Motor neuron (in vitro differentiated cells): ENCODE measurements at regions not wholly inside any gene's neighbourhood (a gene's known extent, or its start where the extent isn't known, plus 50 kb on each side); places are given as distances from the start of the nearest gene placed in this dataset.
"Not testable (repeated sequence)": the region's sequence is repeated elsewhere in the genome, so short reads cannot be mapped to it uniquely, and the experiment has no call there.

Experiments used
- ATAC-seq, 8 experiments: fragments of 200-7000 bp; cut with Tn5 transposase; replicated peaks in 6 of 8; 2 replicates each; pipeline ENCODE4 v1.8.0; 2021; ENCODE audit warnings: mild to moderate bottlenecking in 8 of 8, moderate library complexity in 8 of 8
- H3K27ac ChIP-seq, 2 donors: fragments of 250-450 bp; sonication (Bioruptor Pico); 2 replicates each; pipeline ENCODE4 v1.9.0; 2021; ENCODE audit warnings: antibody characterized with exemption in 2 of 2, mild to moderate bottlenecking in 2 of 2, moderate library complexity in 1 of 2
- H3K4me1 ChIP-seq, 2 donors: fragments of 250-450 bp; sonication (Bioruptor Pico); replicated peaks in 1 of 2; 2 replicates each; pipeline ENCODE4 v1.6.1; 2021; ENCODE audit warnings: antibody characterized with exemption in 2 of 2, mild to moderate bottlenecking in 2 of 2, moderate library complexity in 1 of 2
- H3K4me3 ChIP-seq, 5 donors: fragments of 250-450 bp; sonication (Bioruptor Pico); 2 replicates each; pipeline ENCODE4 v1.9.0; 2021; ENCODE audit warnings: antibody characterized with exemption in 5 of 5, mild to moderate bottlenecking in 5 of 5, moderate library complexity in 4 of 5
- WGBS, 10 experiments: fragments of 450-650 bp; shearing (Covaris generic); methylation state at CpG; one replicate each; pipeline ENCODE4 v1.0.0; 2022; 5-methylcytosine and 5-hydroxymethylcytosine counted together
- in situ Hi-C, 9 experiments: fragments of 400-800 bp; cut with MboI; loops; one replicate each; pipeline ENCODE4 v1.15.0; 2021; ENCODE audit warnings: low sequenced_read_pairs in 9 of 9, low pct_unique_long_range_greater_than_20kb in 2 of 9; ENCODE audit not compliant: unreplicated experiment in 9 of 9

GRCh38 chr11:134938212-134938611 lies 526.2 kb upstream of the B3GAT1 start:
- Histone ChIP-seq H3K4me3 (no peak overlapping the region), H3K27ac (no peak overlapping the region), H3K4me1 (peaks cover 41 to 43% of the 10 kb centered on the region in 2 donors)
- no peak for ATAC-seq
- WGBS, 10 experiments = no CpG with 5 or more reads among the region's 1 CpG
- in situ Hi-C loops = no loop called here

GRCh38 chr11:134937193-134937592 lies 525.2 kb upstream of the B3GAT1 start:
- in situ Hi-C loops, H3K4me3 ChIP-seq, H3K27ac ChIP-seq, ATAC-seq: not testable (repeated sequence)
- H3K4me1 ChIP-seq = peaks cover 32 to 33% of the 10 kb centered on the region in 2 donors
- 57 to 100% methylated on average over 1 of the region's 14 CpGs; no CpG with 5 or more reads in 8 of the 10 experiments for WGBS, 10 experiments

GRCh38 chr11:134932761-134933160 lies 520.7 kb upstream of the B3GAT1 start:
- in situ Hi-C loops = no loop called here
- 4 to 97% (median 78%) methylated on average over 2 to 3 of the region's 3 CpGs; no CpG with 5 or more reads in 5 of the 10 experiments for WGBS, 10 experiments
- no peak for ATAC-seq
- H3K4me1 ChIP-seq = no peaks in the 10 kb centered on the region
- H3K27ac ChIP-seq = no peak overlapping the region
- H3K4me3 ChIP-seq = no peak overlapping the region

DNA sequence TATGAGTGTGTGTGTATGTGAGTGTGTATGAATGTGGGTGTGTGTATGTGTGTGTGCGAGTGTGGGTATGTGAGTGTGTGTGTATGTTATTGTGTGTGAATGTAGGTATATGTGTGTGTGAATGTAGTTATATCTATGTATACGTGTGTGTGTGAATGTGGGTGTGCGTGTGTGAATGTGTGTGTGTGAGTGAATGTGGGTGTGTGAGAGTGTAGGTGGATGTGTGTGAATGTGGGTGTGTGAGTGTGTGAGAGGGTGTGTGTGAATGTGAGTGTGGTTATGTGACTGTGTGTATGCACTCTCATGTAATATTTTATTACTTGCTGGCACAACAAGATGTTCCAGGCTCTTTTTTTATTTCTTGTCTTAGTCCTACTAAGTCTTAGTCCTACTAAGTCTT lies 513.4 kb upstream of the B3GAT1 start:
- ATAC-seq = no peak
- H3K4me1 ChIP-seq = no peaks in the 10 kb centered on the region
- in situ Hi-C loops = no loop called here
- H3K27ac ChIP-seq = no peak overlapping the region
- H3K4me3 ChIP-seq = no peak overlapping the region
- WGBS, 10 experiments = 29 to 100% (median 92%) methylated on average over 1 to 3 of the region's 3 CpGs; no CpG with 5 or more reads in 1 of the 10 experiments

- Histone ChIP-seq H3K4me3 (no peak overlapping the region), H3K4me1 (no peaks in the 10 kb centered on the region), H3K27ac (no peak overlapping the region)
- no peak for ATAC-seq
- WGBS, 10 experiments = 0 to 100% (median 92%) methylated on average over 1 to 5 of the region's 7 CpGs; no CpG with 5 or more reads in 2 of the 10 experiments
- in situ Hi-C loops = no loop called here
Observed at GRCh38 chr11:134923441-134923840, 511.4 kb upstream of the B3GAT1 start.

GRCh38 chr11:134921938-134922337 lies 509.9 kb upstream of the B3GAT1 start:
- H3K4me3 ChIP-seq = no peak overlapping the region

DNA sequence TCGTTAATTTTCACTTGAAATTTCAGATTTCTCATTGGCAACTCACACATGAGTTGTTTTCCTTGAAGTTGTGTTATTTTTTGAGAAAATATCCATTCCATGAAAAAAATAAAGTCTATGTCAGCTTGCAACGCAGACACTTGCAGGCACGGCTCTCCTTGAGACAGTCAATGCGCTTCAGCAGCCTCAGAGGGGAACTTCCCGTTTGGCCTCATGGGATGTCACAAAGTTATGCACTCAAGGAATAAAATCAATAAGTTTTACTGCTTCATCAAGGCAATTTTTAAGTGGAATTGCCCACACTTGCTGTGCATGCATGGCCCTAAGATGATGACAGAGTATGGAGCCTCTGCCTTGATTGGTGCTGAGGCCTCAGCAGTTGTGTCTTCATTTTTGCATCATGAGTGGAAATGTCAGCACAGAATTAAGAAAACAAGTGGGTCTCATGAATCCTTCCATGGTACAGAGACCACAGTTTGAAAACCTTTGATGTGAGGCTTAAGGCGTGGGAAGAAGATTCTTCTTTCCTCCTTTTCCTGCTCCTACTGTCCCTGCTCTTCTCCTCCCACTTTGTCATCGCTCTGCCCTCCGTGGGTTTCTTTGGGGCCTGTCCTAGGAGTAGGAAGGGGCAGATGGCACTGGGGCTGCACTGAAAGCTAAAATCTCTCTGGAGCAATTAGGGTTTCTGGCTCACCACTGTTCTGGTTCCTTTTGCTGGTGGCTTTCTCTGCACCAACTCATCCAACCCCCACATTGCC lies 509.0 kb upstream of the B3GAT1 start:
- no peak for ATAC-seq
- H3K4me3 ChIP-seq = no peak overlapping the region
- WGBS, 10 experiments = 7 to 100% (median 68%) methylated on average over 1 to 8 of the region's 8 CpGs
- in situ Hi-C loops = no loop called here
- H3K4me1 ChIP-seq = no peaks in the 10 kb centered on the region
- no peak overlapping the region for H3K27ac ChIP-seq

More at GRCh38 chr11:134921938-134922337, 509.9 kb upstream of the B3GAT1 start:
- 0 to 92% (median 62%) methylated on average over 1 to 3 of the region's 3 CpGs; no CpG with 5 or more reads in 4 of the 10 experiments for WGBS, 10 experiments
- Histone ChIP-seq H3K27ac (no peak overlapping the region), H3K4me1 (no peaks in the 10 kb centered on the region)
- in situ Hi-C loops = no loop called here
- ATAC-seq = no peak

- no peak overlapping the region for H3K27ac ChIP-seq
- H3K4me3 ChIP-seq = no peak overlapping the region
- in situ Hi-C loops = no loop called here
- WGBS, 10 experiments = 0 to 100% (median 80%) methylated on average over 1 to 7 of the region's 9 CpGs; no CpG with 5 or more reads in 3 of the 10 experiments
- no peak for ATAC-seq
- H3K4me1 ChIP-seq = peaks cover 13 to 21% of the 10 kb centered on the region in 2 donors
Observed at GRCh38 chr11:134916421-134917213, 504.6 kb upstream of the B3GAT1 start.

- in situ Hi-C loops = no loop called here
Observed at GRCh38 chr11:134915881-134916280, 503.8 kb upstream of the B3GAT1 start.

GRCh38 chr11:134915212-134915611 lies 503.2 kb upstream of the B3GAT1 start:
- 7 to 80% (median 50%) methylated on average over 1 to 7 of the region's 8 CpGs; no CpG with 5 or more reads in 4 of the 10 experiments for WGBS, 10 experiments
- H3K4me1 ChIP-seq = peaks cover 23 to 35% of the 10 kb centered on the region in 2 donors
- no peak overlapping the region for H3K27ac ChIP-seq
- H3K4me3 ChIP-seq = no peak overlapping the region
- in situ Hi-C loops = no loop called here
- peak in 5 of 8 experiments; percentile 80 to 84 (median 81) for ATAC-seq

More at GRCh38 chr11:134915881-134916280, 503.8 kb upstream of the B3GAT1 start:
- Histone ChIP-seq H3K27ac (no peak overlapping the region), H3K4me3 (no peak overlapping the region), H3K4me1 (peaks cover 20 to 28% of the 10 kb centered on the region in 2 donors)
- no peak for ATAC-seq
- WGBS, 10 experiments = 0 to 100% (median 40%) methylated on average over 1 to 5 of the region's 5 CpGs; no CpG with 5 or more reads in 3 of the 10 experiments

DNA sequence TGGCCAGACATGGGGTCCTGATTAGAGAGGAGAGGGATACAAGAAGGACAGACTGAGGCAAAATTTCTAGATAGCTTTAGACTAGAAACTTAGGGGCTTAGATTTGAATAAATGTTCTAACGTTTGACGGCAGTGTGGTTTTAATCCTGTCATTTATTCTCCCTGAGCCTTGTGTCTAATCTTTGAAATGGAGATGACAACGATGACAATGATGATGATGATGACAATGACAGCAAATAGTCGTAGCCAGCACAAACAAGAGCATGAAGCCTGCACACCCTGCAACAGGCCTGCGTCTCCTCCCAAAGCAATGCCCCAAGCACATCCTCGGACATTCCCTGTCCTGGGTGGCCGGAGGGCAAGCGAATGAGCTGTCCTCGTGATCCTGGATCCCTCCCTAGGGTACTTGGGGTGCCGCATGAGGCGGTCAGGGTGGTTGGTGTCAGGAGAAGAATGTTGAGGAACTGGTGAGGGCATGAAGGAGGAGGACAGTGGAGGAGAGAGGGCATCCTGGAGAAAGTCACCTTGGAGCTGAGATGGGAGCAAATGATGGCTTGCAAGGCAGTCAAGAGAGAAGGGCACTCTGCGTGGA lies 502.1 kb upstream of the B3GAT1 start:
- in situ Hi-C loops = no loop called here
- Histone ChIP-seq H3K4me3 (no peak overlapping the region), H3K27ac (no peak overlapping the region), H3K4me1 (peaks cover 23 to 45% of the 10 kb centered on the region in 2 donors)
- WGBS, 10 experiments = 27 to 92% (median 83%) methylated on average over 2 to 9 of the region's 12 CpGs; no CpG with 5 or more reads in 3 of the 10 experiments
- ATAC-seq = no peak

DNA sequence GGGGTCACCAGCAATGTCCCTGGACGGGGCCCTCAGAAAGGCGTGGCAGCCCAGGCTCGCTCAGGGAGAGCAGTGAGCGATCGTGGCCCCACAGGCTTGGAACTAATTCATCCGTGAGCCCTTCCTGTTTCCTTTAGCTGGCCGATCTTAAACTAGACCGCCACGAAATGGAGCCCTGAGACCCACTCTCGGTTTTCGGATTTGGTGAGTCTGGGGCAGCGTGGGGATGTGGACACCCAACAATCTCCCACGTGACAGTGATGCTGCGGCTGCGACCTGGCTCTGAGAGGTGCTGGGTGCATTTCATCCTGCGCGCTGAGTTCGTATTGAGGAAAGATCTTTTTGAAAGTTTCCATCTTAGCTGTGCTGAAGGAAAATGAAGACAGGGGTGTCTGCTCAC lies 501.3 kb upstream of the B3GAT1 start:
- ATAC-seq = no peak
- no peak overlapping the region for H3K4me3 ChIP-seq
- in situ Hi-C loops = no loop called here
- H3K4me1 ChIP-seq = peaks cover 23 to 46% of the 10 kb centered on the region in 2 donors
- 16 to 100% (median 93%) methylated on average over 1 to 15 of the region's 18 CpGs; no CpG with 5 or more reads in 6 of the 10 experiments for WGBS, 10 experiments
- H3K27ac ChIP-seq = no peak overlapping the region
